ENCODE measurements at regions not wholly inside any gene's neighbourhood (a gene's known extent, or its start where the extent isn't known, plus 50 kb on each side); places are given as distances from the start of the nearest gene placed in this dataset.

- intact Hi-C loops (cut with DNase I; ENCODE audit: low total_unique reads) (no loop called here), in situ Hi-C loops (cut with MboI; ENCODE audit: low pct_ligation_motif_present in 1 of 4, low pct_unique_long_range_greater_than_20kb in 1 of 4, low sequenced_read_pairs in 3 of 4) (no loop called here)
- Histone ChIP-seq H3K27me3 (no peaks in the 10 kb centered on the region), H3K4me1 (no peaks in the 10 kb centered on the region), H3K27ac (no peak overlapping the region), H3K9me3 (peaks cover 0 to 3% of the 10 kb centered on the region in 2 donors), H3K4me3 (no peak overlapping the region), H3K36me3 (no peaks in the 10 kb centered on the region)
- no peak for TF ChIP-seq POLR2A (IDR thresholded peaks at IDR 0.05)
- no peak for TF ChIP-seq POLR2AphosphoS5 (IDR thresholded peaks at IDR 0.05)
- no peak for TF ChIP-seq EP300 (IDR thresholded peaks at IDR 0.05; ENCODE audit: low read depth)
- TF ChIP-seq, protein P1, sequence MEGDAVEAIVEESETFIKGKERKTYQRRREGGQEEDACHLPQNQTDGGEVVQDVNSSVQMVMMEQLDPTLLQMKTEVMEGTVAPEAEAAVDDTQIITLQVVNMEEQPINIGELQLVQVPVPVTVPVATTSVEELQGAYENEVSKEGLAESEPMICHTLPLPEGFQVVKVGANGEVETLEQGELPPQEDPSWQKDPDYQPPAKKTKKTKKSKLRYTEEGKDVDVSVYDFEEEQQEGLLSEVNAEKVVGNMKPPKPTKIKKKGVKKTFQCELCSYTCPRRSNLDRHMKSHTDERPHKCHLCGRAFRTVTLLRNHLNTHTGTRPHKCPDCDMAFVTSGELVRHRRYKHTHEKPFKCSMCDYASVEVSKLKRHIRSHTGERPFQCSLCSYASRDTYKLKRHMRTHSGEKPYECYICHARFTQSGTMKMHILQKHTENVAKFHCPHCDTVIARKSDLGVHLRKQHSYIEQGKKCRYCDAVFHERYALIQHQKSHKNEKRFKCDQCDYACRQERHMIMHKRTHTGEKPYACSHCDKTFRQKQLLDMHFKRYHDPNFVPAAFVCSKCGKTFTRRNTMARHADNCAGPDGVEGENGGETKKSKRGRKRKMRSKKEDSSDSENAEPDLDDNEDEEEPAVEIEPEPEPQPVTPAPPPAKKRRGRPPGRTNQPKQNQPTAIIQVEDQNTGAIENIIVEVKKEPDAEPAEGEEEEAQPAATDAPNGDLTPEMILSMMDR (IDR thresholded peaks at IDR 0.05) = no peak
- 63 to 67% methylated on average over 2 to 3 of the region's 3 CpGs for WGBS, 2 donors (ENCODE audit: low coverage in 1 of 2)
- no peak for DNase-seq
Observed at GRCh38 chr6:164414695-164415094, 894.7 kb downstream of the C6orf118 start.

GRCh38 chr6:164412566-164412965, 896.8 kb downstream of the C6orf118 start:
- 41 to 64% methylated on average over 2 of the region's 2 CpGs for WGBS, 2 donors (ENCODE audit: low coverage in 1 of 2)
- TF ChIP-seq, protein P1 (IDR thresholded peaks at IDR 0.05) = no peak
- TF ChIP-seq EP300 (IDR thresholded peaks at IDR 0.05; ENCODE audit: low read depth) (no peak), POLR2A (IDR thresholded peaks at IDR 0.05) (no peak), POLR2AphosphoS5 (IDR thresholded peaks at IDR 0.05) (no peak)
- Histone ChIP-seq H3K4me1 (no peaks in the 10 kb centered on the region), H3K27ac (no peak overlapping the region), H3K4me3 (no peak overlapping the region), H3K27me3 (no peaks in the 10 kb centered on the region), H3K9me3 (peaks cover 0 to 3% of the 10 kb centered on the region in 2 donors), H3K36me3 (no peaks in the 10 kb centered on the region)
- in situ Hi-C loops (cut with MboI; ENCODE audit: low pct_ligation_motif_present in 1 of 4, low pct_unique_long_range_greater_than_20kb in 1 of 4, low sequenced_read_pairs in 3 of 4) = no loop called here
- intact Hi-C loops (cut with DNase I; ENCODE audit: low total_unique reads) = no loop called here
- no peak for DNase-seq

GRCh38 chr6:164410017-164410416, 899.4 kb downstream of the C6orf118 start:
- Histone ChIP-seq H3K27me3 (no peaks in the 10 kb centered on the region), H3K9me3 (no peaks in the 10 kb centered on the region), H3K4me3 (no peak overlapping the region), H3K36me3 (no peaks in the 10 kb centered on the region), H3K27ac (no peak overlapping the region), H3K4me1 (no peaks in the 10 kb centered on the region)
- DNase-seq = no peak
- WGBS, 2 donors (ENCODE audit: low coverage in 1 of 2) = 72% methylated on average over 5 of the region's 5 CpGs; no CpG with 5 or more reads in 1 of the 2 donors
- TF ChIP-seq, protein P1 (IDR thresholded peaks at IDR 0.05) = no peak
- TF ChIP-seq POLR2A (IDR thresholded peaks at IDR 0.05) (no peak), POLR2AphosphoS5 (IDR thresholded peaks at IDR 0.05) (no peak)
- in situ Hi-C loops (cut with MboI; ENCODE audit: low pct_ligation_motif_present in 1 of 4, low pct_unique_long_range_greater_than_20kb in 1 of 4, low sequenced_read_pairs in 3 of 4) (no loop called here), intact Hi-C loops (cut with DNase I; ENCODE audit: low total_unique reads) (no loop called here)

GRCh38 chr6:164409309-164410009, 899.9 kb downstream of the C6orf118 start:
- H3K27me3 ChIP-seq = no peaks in the 10 kb centered on the region
- no peak overlapping the region for H3K4me3 ChIP-seq
- TF ChIP-seq EP300 (IDR thresholded peaks at IDR 0.05; ENCODE audit: low read depth) (no peak), POLR2A (IDR thresholded peaks at IDR 0.05) (no peak), POLR2AphosphoS5 (IDR thresholded peaks at IDR 0.05) (no peak)
- TF ChIP-seq, protein P1 (IDR thresholded peaks at IDR 0.05) = no peak
- no peak overlapping the region for H3K27ac ChIP-seq
- H3K36me3 ChIP-seq = no peaks in the 10 kb centered on the region
- 66% methylated on average over 8 of the region's 8 CpGs; no CpG with 5 or more reads in 1 of the 2 donors for WGBS, 2 donors (ENCODE audit: low coverage in 1 of 2)
- in situ Hi-C loops (cut with MboI; ENCODE audit: low pct_ligation_motif_present in 1 of 4, low pct_unique_long_range_greater_than_20kb in 1 of 4, low sequenced_read_pairs in 3 of 4) = no loop called here
- no peak for DNase-seq
- H3K9me3 ChIP-seq = no peaks in the 10 kb centered on the region
- H3K4me1 ChIP-seq = no peaks in the 10 kb centered on the region
- intact Hi-C loops (cut with DNase I; ENCODE audit: low total_unique reads) = no loop called here
